HepG2 (cell line): ENCODE measurements at regions not wholly inside any gene's neighbourhood (a gene's known extent, or its start where the extent isn't known, plus 50 kb on each side); places are given as distances from the start of the nearest gene placed in this dataset.
A peak's percentile ranks its signal among the peaks of the same experiment; 100 is the strongest.

Experiments used
- CBX1 ChIP-seq: IDR thresholded peaks from one replicate; pipeline ENCODE4 v1.6.1; 2016; ENCODE audit warnings: antibody characterized with exemption, low read depth
- CBX2 ChIP-seq, 2 experiments: fragments of 200-600 bp in 1 of 2; sonication (generic); formaldehyde crosslinking in 1 of 2; IDR thresholded peaks; 2 replicates each; pipeline versions ENCODE4 v1.7.0 to v1.8.1; 2018 to 2022; ENCODE audit warnings: low read depth in 2 of 2, low read length in 1 of 2, mild to moderate bottlenecking in 1 of 2, missing genetic modification reagents in 1 of 2
- DNMT1 ChIP-seq: sonication (generic); formaldehyde crosslinking; IDR thresholded peaks from 2 replicates; pipeline ENCODE4 v1.5.1; 2020; ENCODE audit warnings: mild to moderate bottlenecking, missing genetic modification reagents
- EEA1 ChIP-seq: sonication (generic); formaldehyde crosslinking; IDR thresholded peaks from 2 replicates; pipeline ENCODE4 v1.5.1; 2020; ENCODE audit warnings: mild to moderate bottlenecking, missing genetic modification reagents, borderline replicate concordance
- FOSL1 ChIP-seq: sonication (generic); formaldehyde crosslinking; IDR thresholded peaks from 2 replicates; pipeline ENCODE4 v1.9.0; 2021; ENCODE audit warnings: missing genetic modification reagents, borderline replicate concordance
- GMEB1 ChIP-seq: sonication (generic); formaldehyde crosslinking; IDR thresholded peaks from 2 replicates; pipeline ENCODE4 v1.5.1; 2020; ENCODE audit warnings: missing genetic modification reagents, mild to moderate bottlenecking, borderline replicate concordance
- GPBP1L1 ChIP-seq: sonication (generic); formaldehyde crosslinking; IDR thresholded peaks from 2 replicates; pipeline ENCODE4 v1.5.0; 2020; ENCODE audit warnings: mild to moderate bottlenecking, missing genetic modification reagents
- IRF1 ChIP-seq: sonication (generic); formaldehyde crosslinking; IDR thresholded peaks from 2 replicates; pipeline ENCODE4 v1.4.0; 2020; ENCODE audit warnings: low read depth, mild to moderate bottlenecking, missing genetic modification reagents
- JUNB ChIP-seq: sonication (generic); formaldehyde crosslinking; IDR thresholded peaks from 2 replicates; pipeline ENCODE4 v1.8.0; 2022; ENCODE audit warnings: missing genetic modification reagents, mild to moderate bottlenecking, borderline replicate concordance
- MTF2 ChIP-seq: sonication (generic); formaldehyde crosslinking; IDR thresholded peaks from 2 replicates; pipeline ENCODE4 v1.5.0; 2020; ENCODE audit warnings: missing genetic modification reagents, borderline replicate concordance
- NCOA1 ChIP-seq: sonication (generic); formaldehyde crosslinking; IDR thresholded peaks from 2 replicates; pipeline ENCODE4 v1.9.0; 2021; ENCODE audit warnings: missing genetic modification reagents
- PITX1 ChIP-seq: sonication (generic); formaldehyde crosslinking; IDR thresholded peaks from 2 replicates; pipeline ENCODE4 v1.5.1; 2020; ENCODE audit warnings: mild to moderate bottlenecking, missing genetic modification reagents
- SMAD3 ChIP-seq: sonication (generic); formaldehyde crosslinking; IDR thresholded peaks from 2 replicates; pipeline ENCODE4 v1.4.0; 2020; ENCODE audit warnings: missing genetic modification reagents
- SMAD9 ChIP-seq: sonication (generic); formaldehyde crosslinking; IDR thresholded peaks from 2 replicates; pipeline ENCODE4 v1.5.1; 2020; ENCODE audit warnings: mild to moderate bottlenecking, missing genetic modification reagents
- SP2 ChIP-seq: sonication (generic); formaldehyde crosslinking; IDR thresholded peaks from 2 replicates; pipeline ENCODE4 v1.5.1; 2020; ENCODE audit warnings: mild to moderate bottlenecking, missing genetic modification reagents
- YY1 ChIP-seq: IDR thresholded peaks from 2 replicates; pipeline ENCODE4 v1.6.1; 2011; ENCODE audit warnings: low read length, low read depth, moderate library complexity, mild to moderate bottlenecking; ENCODE audit not compliant: insufficient read depth, insufficient replicate concordance
- ZNF234 ChIP-seq: sonication (generic); formaldehyde crosslinking; conservative IDR thresholded peaks from 2 replicates; pipeline ENCODE4 v1.5.1; 2020; ENCODE audit warnings: mild to moderate bottlenecking, missing genetic modification reagents
- ZNF7 ChIP-seq: IDR thresholded peaks from 2 replicates; pipeline ENCODE4 v1.6.1; 2016; ENCODE audit warnings: missing biosample characterization, missing genetic modification reagents
- ZNF784 ChIP-seq: sonication (generic); formaldehyde crosslinking; IDR thresholded peaks from 2 replicates; pipeline ENCODE4 v1.5.1; 2020; ENCODE audit warnings: missing genetic modification reagents, mild to moderate bottlenecking, borderline replicate concordance
- ZSCAN20 ChIP-seq: sonication (generic); formaldehyde crosslinking; IDR thresholded peaks from 2 replicates; pipeline ENCODE4 v1.4.0; 2020; ENCODE audit warnings: missing genetic modification reagents, mild to moderate bottlenecking, borderline replicate concordance
- TF ChIP-seq, protein P1 (sequence below): sonication (generic); formaldehyde crosslinking; IDR thresholded peaks from 2 replicates; pipeline ENCODE4 v1.4.0; 2020; ENCODE audit warnings: missing genetic modification reagents

DNA sequence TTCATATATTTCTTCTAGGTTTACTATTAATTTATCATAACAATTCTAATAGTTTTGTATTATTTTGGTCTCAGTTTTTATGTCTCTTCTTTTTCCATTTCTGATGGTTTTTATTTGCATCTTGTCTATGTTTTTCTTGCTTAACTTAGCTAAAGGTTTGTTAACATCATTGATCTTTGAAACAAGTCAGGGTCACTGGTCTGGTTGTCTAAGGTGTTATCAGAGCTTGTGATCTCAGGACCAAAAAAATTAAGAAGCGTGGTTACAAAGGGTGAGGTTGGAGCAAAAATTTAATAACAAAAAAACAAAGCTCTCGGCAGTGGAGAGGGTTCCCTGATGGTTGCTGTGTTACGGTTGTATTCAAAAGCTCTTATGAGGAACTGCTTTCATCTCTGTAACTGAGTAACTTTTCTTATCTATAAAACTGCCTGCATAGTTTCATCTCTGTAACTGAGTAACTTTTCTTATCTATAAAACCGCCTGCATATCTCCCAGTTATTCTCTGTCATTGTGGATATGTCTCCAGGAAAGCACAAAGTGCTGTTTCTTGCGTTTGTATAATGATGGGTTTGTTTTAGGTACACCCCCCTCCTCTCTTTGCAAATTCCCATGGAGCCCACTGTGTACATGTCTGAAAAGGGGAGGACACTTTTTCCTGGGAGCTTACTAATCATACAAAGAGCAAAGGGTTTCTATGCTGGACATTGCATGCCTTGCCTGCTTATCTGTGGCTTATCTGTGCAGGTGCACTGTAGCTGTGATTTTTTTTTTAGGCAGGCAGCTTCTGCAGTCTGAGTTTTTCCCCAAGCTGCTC is 62.4 kb upstream of the UGT2B15 start (continued):
- TF ChIP-seq YY1 (no peak), ZSCAN20 (no peak), CBX1 (no peak), NCOA1 (CRISPR knock-in tag) (peak; percentile 93), FOSL1 (CRISPR knock-in tag) (no peak), GPBP1L1 (CRISPR knock-in tag) (no peak), PITX1 (CRISPR knock-in tag) (peak; percentile 86; the same call in 1 of the 2 replicates), EEA1 (CRISPR knock-in tag) (no peak), SMAD3 (CRISPR knock-in tag) (peak; percentile 9; the same call in 1 of the 2 replicates), ZNF7 (CRISPR knock-in tag) (no peak), MTF2 (CRISPR knock-in tag) (no peak), ZNF784 (peak; percentile 77; the same call in 1 of the 2 replicates), DNMT1 (no peak), GMEB1 (CRISPR knock-in tag) (no peak), SP2 (no peak), IRF1 (CRISPR knock-in tag) (no peak), ZNF234 (no peak), SMAD9 (CRISPR knock-in tag) (no peak), CBX2 (IDR thresholded peaks at IDR 0.05; ENCODE audit: low read depth, low read length) (no peak), CBX2 (CRISPR knock-in tag; IDR thresholded peaks at IDR 0.05; ENCODE audit: low read depth) (no peak), JUNB (CRISPR knock-in tag) (no peak; the same call in 1 of the 2 replicates)
- TF ChIP-seq, protein P1, sequence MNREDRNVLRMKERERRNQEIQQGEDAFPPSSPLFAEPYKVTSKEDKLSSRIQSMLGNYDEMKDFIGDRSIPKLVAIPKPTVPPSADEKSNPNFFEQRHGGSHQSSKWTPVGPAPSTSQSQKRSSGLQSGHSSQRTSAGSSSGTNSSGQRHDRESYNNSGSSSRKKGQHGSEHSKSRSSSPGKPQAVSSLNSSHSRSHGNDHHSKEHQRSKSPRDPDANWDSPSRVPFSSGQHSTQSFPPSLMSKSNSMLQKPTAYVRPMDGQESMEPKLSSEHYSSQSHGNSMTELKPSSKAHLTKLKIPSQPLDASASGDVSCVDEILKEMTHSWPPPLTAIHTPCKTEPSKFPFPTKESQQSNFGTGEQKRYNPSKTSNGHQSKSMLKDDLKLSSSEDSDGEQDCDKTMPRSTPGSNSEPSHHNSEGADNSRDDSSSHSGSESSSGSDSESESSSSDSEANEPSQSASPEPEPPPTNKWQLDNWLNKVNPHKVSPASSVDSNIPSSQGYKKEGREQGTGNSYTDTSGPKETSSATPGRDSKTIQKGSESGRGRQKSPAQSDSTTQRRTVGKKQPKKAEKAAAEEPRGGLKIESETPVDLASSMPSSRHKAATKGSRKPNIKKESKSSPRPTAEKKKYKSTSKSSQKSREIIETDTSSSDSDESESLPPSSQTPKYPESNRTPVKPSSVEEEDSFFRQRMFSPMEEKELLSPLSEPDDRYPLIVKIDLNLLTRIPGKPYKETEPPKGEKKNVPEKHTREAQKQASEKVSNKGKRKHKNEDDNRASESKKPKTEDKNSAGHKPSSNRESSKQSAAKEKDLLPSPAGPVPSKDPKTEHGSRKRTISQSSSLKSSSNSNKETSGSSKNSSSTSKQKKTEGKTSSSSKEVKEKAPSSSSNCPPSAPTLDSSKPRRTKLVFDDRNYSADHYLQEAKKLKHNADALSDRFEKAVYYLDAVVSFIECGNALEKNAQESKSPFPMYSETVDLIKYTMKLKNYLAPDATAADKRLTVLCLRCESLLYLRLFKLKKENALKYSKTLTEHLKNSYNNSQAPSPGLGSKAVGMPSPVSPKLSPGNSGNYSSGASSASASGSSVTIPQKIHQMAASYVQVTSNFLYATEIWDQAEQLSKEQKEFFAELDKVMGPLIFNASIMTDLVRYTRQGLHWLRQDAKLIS (CRISPR knock-in tag), result peak; percentile 68; the same call in 1 of the 2 replicates
